HG03064 (cell line): ENCODE measurements at regions not wholly inside any gene's neighbourhood (a gene's known extent, or its start where the extent isn't known, plus 50 kb on each side); places are given as distances from the start of the nearest gene placed in this dataset.

ENCODE experiments used
- ATAC-seq: cut with Tn5 transposase; IDR thresholded peaks from one replicate; pipeline ENCODE4 v1.9.1; 2021; ENCODE audit warnings: low read depth; ENCODE audit not compliant: unreplicated experiment

DNA sequence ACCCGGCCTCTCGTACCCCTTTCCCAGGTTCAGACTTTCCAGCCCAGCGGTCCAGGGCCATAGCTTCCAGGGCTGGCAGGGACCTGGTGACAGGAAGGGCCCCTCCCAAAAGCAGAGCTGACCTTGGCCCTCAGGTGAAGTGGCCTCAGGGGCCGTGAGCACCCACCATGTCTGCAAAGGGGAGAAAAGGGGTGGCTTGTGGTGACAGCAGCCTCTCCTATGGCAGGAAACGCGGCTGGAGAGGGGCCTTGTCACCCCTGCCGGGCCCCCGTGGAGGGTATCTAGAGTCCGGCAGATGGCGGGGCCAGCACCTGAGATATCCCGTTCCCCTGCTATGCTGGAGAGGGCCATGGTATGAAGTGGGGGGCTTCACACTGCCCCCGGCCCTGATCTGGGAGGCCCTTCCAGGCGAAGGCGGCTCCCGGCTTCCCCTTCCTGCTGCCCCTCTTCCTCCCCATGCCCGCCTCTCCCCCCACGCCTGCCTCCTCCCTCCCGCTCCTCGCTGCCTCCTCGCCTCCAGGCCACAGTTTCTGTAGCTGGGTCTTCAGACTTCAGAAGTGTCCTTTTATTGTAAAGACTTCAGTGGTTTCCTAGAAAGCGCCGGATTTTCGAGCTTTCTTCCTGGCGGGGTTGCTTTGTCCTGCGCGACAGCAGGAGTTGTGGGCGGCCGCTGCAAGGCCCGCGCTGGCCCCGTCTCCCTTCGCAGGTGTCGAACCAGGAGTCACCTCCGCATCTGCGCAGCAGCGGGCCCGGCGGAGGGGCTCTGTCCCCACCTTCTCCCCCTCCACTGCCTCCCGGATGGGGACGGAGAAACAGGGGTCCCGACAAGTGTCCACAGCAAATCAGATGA lies 240.5 kb upstream of the MYT1L start:
- no peak for ATAC-seq

DNA sequence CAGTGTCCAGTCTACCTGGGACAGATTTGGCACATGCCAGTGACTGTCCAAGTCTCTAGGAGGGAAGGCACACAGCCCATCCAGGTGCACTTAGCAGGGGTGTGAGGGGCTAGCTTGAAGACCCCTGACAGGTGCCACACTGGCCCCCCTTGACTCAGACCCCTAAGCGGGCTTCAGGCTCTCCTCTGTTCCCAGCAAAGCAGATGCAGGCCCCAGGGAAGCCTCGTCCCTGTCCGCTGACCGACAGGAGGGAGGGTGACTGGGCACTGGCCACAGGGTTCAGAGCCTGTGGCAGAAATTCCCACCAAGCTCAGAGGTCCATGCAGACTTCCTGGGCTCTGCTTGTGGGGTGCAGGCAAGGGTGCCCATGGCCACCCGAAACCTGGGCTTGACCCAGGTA lies 239.8 kb upstream of the MYT1L start:
- no peak for ATAC-seq

DNA sequence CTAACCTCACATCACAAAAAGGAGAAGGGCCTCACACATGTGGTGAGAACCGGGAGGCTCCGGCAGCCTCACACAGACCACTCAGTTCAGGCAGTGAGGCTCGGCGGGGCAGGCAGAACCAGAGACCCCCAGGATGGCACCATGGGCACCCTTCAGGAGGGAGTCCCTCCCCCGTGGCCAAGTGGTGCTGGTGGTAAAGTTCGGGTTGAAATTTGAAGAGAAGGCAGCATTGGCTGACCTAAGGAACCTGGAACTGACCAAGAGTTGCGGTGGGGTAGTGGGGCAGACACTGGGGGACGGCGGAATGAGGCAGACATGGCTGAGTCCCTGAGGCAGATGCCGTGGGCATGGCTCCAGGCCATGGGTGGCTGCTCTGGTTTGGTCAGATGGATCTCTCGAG lies 239.3 kb upstream of the MYT1L start:
- no peak for ATAC-seq

DNA sequence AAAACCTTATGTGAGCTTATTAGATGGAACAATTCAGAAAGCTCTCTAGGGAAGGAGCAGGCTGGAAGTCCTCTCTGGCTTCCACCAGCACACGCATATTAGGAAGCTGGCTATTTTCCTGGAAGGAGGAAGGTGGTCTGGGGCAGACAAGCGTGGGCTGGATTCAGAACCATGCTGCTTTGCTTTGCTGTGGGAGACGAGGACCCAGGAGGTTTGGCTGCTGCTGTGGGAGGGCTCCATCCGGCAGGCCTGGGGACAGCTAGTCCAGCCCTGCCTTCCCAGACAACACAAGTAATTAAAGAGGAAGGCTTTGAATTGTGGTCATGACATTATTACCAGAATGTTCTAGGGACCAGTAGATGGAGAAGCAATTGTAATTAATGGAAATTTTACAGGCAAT lies 238.8 kb upstream of the MYT1L start:
- no peak for ATAC-seq

DNA sequence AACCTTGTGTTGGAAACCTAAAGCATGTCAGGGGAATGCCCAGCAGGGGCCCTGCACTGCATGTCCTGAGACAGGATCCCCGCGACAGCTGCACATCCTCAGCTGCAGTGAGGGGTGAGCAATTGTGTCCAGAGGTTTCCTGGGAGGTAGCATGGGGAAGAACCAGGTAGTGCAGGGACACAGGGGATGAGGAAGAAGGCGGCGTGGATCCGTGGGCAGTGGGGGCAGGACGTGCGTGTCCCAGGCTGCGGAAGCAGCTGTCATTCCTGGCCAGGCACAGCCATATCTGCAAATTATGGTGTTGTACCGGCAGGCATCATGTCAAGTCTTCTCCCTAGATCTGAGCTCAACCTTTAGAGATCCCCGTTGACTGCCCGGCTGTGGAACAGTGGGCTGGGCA lies 238.2 kb upstream of the MYT1L start:
- ATAC-seq = no peak

DNA sequence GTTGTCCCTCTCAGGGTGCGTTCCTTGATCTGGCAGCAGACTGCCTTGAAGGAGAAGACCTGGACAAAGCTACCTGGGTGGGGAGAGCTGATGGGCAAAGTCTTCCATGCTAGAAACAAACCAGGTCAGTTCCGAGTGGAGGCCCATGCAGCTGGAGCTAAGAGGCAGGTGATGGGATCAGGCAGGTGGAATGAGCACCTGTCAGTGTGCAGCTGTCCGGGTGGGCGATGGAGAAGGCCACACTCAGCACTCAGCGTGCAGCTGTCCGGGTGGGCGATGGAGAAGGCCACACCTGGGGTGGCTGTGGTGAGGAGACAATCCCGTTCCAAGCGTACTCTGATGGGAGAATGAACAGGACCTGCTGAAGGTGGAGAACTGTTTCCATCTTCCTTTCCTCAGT lies 237.3 kb upstream of the MYT1L start:
- ATAC-seq = no peak

DNA sequence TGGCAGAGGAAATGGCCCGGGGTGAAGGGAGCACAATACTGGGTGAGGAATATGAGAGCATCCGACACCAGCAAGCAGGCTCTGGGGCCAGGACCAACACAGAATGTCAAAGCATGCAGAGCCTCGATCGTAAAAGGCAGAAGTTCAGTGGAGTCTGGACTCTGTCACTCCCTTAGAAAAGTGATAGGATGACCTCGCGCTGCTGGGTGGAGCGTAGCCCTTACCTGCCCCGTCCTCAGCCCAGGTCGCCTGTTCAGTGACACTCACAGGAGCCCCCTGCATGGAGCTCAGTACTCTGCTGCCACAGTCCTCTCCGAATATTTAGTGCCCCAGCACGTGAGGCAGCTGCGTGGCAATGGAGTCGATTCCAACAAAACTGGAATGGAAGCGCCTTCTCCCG lies 236.7 kb upstream of the MYT1L start:
- ATAC-seq = no peak

DNA sequence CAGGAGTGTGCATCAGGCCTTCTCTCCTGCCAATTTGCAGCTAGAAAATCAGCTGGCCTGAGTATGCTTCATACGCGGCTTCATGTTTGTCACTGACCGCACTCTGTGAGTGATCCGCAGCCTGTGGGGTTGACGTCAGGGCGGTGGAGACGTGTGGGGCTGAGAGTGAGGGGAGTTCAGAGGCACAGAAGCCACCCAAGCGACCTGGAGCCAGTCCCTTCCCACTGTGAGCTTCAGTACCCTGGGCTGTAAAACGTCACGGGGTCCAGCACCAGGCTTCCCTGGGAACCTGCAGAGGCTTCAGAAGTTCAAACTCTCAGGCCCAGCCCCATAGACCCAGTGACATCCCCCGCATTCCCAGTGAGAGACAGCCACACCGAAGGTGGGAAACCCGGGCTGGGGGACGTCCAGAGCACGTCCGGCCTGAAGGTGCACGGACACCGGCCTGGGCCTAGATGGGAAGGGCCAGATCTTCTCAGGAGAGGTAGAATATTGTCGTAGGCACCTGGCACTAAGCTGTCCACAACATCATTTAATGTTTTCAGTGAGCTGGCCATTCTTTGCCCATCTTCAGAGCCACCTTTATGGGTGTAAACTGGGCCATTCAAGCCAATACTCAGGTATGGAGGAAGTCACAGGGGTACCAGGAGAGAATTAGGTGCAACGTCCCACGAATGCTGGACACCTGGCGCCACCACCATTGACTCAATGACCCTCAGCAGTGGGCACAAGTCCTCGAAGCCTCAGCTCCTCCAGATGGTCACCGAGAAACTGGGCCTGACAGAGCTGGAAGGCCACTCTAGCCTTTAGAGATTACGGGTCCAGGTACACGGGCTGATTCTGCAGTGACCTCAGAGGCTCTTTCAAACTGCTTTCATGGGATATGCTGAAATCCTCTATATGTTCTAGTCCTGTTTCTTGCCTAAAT lies 235.6 kb upstream of the MYT1L start:
- no peak for ATAC-seq

DNA sequence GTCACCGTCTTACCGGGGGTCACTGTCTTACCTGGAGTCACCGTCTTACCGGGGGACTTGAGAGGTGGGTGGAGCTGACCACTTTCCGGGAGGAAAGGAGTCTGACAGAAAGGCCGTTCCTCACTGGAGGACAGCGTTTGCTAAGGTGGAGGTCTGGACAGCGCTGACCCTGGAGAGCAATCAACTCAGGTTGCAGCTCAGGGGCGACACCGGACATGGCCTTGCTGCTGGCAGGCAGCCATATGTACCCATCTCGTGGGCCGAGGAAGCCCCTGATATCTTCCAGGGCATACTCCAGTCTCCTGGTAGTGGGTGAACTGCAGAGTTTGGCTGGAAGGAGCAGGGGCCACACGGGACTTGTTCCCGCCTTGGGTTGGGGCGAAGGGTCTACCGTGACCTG lies 234.6 kb upstream of the MYT1L start:
- no peak for ATAC-seq

DNA sequence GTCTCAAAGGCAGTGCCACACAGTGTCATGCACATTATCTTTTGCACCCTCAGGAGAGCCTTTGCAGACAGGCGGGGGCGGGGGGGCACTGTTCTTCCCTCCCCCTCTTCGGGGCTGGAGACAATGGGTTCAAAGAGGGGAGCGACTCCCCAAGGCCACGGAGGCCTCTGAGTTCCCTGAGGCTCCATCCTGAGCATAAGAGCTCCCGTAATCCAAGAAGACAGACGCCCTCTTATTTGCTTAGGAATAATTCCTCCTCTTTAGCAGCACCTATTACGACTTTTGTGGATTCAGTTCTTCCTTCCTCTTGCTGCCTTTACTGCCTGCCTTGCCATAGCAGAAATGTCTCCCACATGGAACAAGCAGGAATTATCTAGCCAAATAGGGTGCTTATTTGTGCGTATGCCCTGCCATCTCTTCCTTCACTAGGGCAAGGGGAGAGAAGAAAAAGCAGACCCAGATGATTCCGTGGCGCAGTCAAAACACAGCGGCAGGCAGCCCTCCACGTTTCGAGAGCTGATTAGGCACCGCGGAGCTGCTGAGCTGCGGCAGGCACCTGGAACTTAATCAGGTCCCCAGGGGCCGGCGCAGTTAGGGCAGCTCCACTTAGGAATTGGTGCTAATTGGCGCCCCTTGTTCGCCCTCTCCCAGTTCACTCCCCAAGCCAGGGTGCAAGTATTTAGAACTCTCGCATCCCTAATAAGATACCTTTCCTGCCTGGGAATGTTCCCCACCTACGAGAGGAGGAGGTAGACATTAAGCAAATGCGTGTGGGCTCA lies 233.4 kb upstream of the MYT1L start:
- no peak for ATAC-seq

DNA sequence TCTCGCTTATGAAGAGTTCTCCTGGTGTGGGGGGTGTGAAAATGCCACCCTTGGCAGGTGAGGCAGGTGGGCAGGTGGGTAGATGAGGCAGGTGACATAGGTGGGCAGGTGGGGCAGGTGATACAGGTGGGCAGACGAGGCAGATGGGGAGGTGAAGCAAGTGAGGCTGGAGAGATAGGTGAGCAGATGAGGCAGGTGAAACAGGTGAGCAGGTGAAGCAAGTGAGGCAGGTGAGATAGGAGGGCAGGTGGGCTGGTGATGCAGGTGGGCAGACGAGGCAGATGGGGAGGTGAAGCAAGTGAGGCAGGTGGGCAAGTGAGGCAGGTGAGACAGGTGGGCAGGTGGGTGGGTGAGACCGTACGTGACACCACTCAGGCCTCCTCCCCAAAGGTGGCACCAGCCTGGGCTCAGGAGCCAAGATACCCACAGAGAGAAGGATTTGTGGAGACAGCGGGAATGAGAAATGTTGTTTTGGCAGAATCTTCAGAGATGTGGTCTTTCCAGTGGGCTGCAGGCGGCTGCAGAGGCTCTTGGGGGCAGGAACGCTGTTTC lies 232.3 kb upstream of the MYT1L start:
- ATAC-seq = no peak

DNA sequence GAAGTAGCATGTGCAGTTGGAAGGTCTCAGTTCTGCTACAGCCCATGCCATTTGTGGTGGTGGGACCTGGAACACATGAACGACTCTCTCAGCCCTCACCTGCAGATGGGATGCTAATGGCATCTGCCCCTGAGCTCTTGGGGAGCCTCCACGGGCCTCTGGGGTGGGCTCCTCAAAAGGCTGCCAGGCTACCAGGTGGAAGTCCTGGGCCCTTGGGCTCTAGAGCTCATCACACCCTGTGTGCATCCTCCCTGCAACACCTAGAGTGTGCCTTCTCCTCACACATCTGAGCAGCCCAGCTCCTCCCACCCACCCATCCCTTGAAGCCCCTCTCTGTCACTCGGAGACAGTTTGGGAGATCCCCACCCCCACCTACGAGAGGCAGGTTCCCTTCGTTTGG lies 231.8 kb upstream of the MYT1L start:
- ATAC-seq = no peak

DNA sequence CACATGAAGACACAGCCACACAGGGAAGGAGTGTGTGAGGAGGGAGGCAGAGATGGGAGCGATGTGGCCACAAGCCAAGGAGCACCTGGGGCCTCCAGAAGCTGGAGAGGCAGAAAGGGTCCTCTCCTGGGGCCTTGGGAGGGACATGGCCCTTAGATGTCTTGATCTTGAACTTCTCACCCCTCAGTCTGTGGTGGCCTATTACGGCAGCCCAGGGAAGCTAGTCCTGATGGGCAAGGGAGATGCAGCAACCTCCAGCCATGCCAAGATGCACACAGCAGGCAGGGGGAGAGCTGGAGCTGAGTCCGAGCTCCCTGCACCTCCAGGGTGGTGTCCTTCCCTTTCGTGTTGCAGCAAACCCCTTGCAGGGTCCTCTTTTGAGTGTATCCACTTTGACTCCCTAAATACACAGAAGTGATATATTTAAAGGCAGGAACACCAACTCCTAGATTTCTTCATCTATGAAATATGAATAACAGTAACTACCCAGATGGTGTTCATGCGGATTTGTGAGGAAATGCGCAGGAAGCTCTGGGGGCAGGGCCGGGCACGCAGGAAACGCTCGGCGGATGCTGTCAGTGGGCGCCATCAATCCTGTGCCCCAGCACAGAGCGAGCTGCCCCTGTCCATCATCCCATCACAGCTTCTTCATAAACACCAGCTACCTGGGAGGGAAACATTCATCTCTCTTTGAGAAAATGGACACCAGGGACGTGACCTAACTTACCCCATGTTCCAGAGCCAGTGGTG lies 230.4 kb upstream of the MYT1L start:
- no peak for ATAC-seq

DNA sequence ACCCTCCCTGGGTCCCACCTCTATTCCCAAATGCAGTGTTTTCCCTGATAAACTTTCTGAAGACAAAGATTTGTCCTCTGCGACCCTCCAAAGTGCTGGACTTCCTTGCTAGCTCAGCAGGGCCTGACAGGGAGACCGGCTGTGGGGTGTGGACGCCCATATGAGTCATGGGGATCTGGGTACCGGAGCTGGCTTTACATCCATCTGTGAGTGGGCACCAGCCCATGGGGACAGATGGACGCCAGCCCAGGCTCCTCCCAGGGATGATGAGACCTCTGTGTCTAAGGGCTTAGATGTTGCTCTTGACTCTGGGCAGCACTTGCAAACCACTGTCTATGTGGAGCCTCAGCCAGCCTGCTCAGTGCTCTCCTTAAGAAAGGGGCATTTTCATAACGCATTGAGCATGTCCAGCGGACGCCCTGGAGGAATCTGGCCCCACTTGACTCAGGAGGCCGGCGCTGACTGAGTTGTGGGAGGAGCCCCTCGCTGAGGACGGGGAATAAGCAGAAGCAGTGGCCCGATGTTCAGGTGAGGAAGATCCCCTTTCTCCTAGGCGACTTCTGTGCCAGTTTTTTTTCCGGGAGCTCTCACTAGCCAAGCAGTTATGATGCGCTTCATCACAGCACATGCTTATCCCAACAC lies 229.4 kb upstream of the MYT1L start:
- no peak for ATAC-seq

DNA sequence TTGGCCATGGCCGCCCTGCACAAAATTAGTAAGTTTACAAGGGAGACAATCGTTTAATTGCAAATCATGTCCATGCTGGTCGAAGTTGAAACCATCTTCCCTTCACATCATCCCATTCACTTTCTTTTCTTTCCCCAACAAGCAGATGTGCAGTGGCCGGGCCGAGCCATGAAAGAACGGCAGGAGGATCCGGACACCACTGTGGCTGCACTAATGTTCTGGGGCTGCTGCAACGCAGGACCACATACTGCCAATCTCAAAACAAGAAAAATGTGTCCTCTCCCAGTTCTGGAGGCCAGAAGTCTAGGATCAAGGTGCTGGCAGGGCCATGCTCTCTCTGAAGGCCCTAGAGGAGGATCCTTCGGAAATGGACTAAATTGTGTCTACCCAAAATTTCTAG lies 227.4 kb upstream of the MYT1L start:
- no peak for ATAC-seq

DNA sequence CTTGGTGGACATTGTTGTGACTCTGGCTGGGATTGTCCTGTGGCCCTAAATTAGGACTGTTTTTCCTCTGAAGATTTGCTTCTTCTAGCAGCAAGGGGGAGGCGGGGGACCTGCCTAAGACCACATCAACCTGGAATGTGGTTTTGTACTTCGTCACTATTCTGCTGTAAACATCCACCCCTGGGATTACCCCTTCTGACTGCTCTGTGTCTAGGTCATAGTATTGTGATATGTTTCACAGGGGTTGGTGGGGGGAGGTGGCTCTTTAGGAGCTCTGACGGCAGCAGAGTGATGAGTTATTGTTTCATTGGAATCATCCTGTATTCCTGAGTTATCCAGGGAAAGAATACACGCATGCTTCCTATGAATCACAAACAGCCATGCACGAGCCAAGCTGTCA lies 226.4 kb upstream of the MYT1L start:
- no peak for ATAC-seq

DNA sequence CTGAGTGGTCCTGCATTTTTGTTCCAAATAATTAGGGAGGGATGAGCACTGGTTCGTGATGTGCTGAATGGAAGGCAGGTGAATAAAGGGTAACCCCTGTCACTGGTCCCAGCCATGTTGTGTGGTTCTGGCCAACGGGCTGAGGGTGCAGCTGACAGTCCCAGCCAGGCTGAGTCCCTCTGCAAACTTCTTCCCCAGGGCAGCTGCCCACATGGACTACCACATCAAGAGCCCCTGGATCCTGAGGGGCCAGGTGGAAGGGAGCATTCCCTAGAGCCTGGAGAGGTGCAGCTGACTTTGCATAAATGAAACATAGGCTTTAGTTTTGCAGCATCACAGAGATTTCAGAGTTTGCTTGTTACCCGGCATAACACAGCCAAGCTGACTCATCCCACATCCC lies 219.8 kb upstream of the MYT1L start:
- ATAC-seq = no peak

DNA sequence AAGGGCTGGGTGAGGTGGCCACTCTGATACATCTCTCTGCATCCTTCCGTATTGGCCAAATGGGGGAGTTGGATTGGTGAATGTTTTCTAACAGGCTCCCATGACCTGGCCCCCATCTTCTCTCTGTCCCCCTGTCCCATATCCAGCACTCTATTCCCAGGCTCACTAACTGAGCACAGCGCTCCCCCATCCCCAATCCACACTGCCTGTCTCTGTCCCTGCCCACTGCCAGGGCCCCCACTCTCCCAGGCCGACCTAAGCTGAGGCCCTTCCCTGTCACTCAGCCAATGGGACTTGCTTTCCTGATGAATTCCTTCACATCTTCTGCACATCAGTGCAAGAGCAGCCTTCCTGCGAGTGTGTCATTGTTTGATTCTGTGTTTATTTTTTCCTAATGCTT lies 216.8 kb upstream of the MYT1L start:
- ATAC-seq = no peak

DNA sequence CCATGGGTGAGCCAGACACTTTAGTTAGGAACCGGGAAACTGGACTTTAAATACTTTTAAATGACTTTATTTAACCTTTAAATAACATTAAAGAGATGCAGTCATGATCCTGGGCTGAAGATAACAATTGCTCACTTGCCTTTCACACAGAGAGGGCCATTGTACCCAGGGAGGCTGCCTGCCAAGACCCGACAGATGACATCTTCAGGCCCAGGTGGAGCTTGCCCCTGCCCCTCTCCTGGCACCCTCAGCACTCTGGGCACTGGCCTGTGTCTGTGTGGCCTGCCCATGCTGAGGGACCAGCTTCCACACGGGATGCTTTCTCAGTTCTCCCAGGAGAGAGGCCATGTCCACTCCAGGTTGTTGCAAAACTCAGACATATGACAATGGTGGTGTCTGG lies 216.4 kb upstream of the MYT1L start:
- no peak for ATAC-seq

DNA sequence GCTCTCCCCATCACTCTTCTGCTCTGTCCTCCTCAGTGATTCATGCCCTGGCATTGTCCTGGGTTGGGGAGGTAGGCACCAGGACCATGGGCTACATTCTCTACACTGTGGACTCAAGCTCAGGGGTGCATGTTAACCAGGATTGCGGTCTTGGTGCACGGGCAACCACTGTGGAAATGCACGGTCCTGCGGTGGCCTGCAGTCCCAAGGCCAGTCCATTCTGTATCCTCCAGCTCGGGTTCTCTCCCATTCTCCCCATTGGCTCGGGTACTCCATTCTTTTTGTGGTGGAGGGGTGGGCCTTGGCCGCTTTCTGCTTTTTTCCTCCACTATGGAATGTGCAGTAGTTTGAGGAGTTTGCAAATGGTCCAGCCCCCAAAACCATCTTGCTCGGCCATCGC lies 215.0 kb upstream of the MYT1L start:
- no peak for ATAC-seq
